H9 (cell line): ENCODE measurements at regions not wholly inside any gene's neighbourhood (a gene's known extent, or its start where the extent isn't known, plus 50 kb on each side); places are given as distances from the start of the nearest gene placed in this dataset.

ENCODE experiments used
- DNase-seq: peaks from one replicate; pipeline ENCODE4 v3.0.0-alpha.2; 2017
- H2AFZ ChIP-seq: one replicate; pipeline ENCODE4 v1.6.1; 2013; ENCODE audit warnings: mild to moderate bottlenecking, low read length, control low read depth, moderate library complexity
- H2AK5ac ChIP-seq: 2 replicates; pipeline ENCODE4 v1.6.1; 2013; ENCODE audit warnings: low read length, control low read depth, mixed read lengths; ENCODE audit not compliant: insufficient read length
- H2BK120ac ChIP-seq: one replicate; pipeline ENCODE4 v1.6.1; 2013; ENCODE audit warnings: low read depth, mild to moderate bottlenecking, low read length, control low read depth, inconsistent platforms; ENCODE audit not compliant: poor library complexity, severe bottlenecking
- H2BK12ac ChIP-seq: 2 replicates; pipeline ENCODE4 v1.6.1; 2013; ENCODE audit warnings: low read length, control low read depth, mixed read lengths, low read depth; ENCODE audit not compliant: insufficient read length
- H2BK15ac ChIP-seq: 2 replicates; pipeline ENCODE4 v1.6.1; 2013; ENCODE audit warnings: low read depth, low read length, control low read depth
- H2BK20ac ChIP-seq: one replicate; pipeline ENCODE4 v1.6.1; 2013; ENCODE audit warnings: low read depth, mild to moderate bottlenecking, low read length, control low read depth, inconsistent platforms; ENCODE audit not compliant: poor library complexity, severe bottlenecking
- H2BK5ac ChIP-seq: 2 replicates; pipeline ENCODE4 v1.6.1; 2013; ENCODE audit warnings: low read length, control low read depth, mixed read lengths; ENCODE audit not compliant: insufficient read length
- H3K14ac ChIP-seq: 2 replicates; pipeline ENCODE4 v1.6.1; 2013; ENCODE audit warnings: low read length, control low read depth; ENCODE audit not compliant: insufficient read depth
- H3K18ac ChIP-seq: 2 replicates; pipeline ENCODE4 v1.6.1; 2013; ENCODE audit warnings: low read depth, mild to moderate bottlenecking, mixed read lengths, low read length, control low read depth; ENCODE audit not compliant: insufficient read length
- H3K23ac ChIP-seq: 2 replicates; pipeline ENCODE4 v1.6.1; 2013; ENCODE audit warnings: low read length, control low read depth, mixed read lengths, low read depth; ENCODE audit not compliant: insufficient read length
- H3K23me2 ChIP-seq: 2 replicates; pipeline ENCODE4 v1.6.1; 2013; ENCODE audit warnings: low read depth, mild to moderate bottlenecking, mixed read lengths, low read length, control low read depth; ENCODE audit not compliant: insufficient read length, poor library complexity, severe bottlenecking
- H3K27ac ChIP-seq: 2 replicates; pipeline ENCODE4 v1.5.1; 2013; ENCODE audit warnings: low read length, control low read depth, mixed read lengths, low read depth; ENCODE audit not compliant: insufficient read length
- H3K27me3 ChIP-seq: 2 replicates; pipeline ENCODE4 v1.6.1; 2013; ENCODE audit warnings: low read length, control low read depth, inconsistent platforms; ENCODE audit not compliant: insufficient read depth
- H3K4ac ChIP-seq: 2 replicates; pipeline ENCODE4 v1.6.1; 2013; ENCODE audit warnings: low read depth, mild to moderate bottlenecking, control low read depth, inconsistent platforms, low read length, moderate library complexity
- H3K4me1 ChIP-seq: 2 replicates; pipeline ENCODE4 v1.6.1; 2013; ENCODE audit warnings: low read length, control low read depth, inconsistent platforms; ENCODE audit not compliant: insufficient read depth
- H3K4me2 ChIP-seq: 2 replicates; pipeline ENCODE4 v1.6.1; 2013; ENCODE audit warnings: low read length, control low read depth, mixed read lengths; ENCODE audit not compliant: insufficient read length, insufficient read depth
- H3K56ac ChIP-seq: 2 replicates; pipeline ENCODE4 v1.6.1; 2013; ENCODE audit warnings: low read depth, mild to moderate bottlenecking, mixed read lengths, low read length, control low read depth; ENCODE audit not compliant: insufficient read length
- H3K79me1 ChIP-seq: 2 replicates; pipeline ENCODE4 v1.6.1; 2013; ENCODE audit warnings: low read depth, mild to moderate bottlenecking, moderate library complexity, low read length, control low read depth, inconsistent platforms; ENCODE audit not compliant: insufficient read depth, poor library complexity, severe bottlenecking
- H3K79me2 ChIP-seq: 2 replicates; pipeline ENCODE4 v1.6.1; 2013; ENCODE audit warnings: low read length, control low read depth, inconsistent platforms; ENCODE audit not compliant: insufficient read depth
- H3K9ac ChIP-seq: 2 replicates; pipeline ENCODE4 v1.6.1; 2013; ENCODE audit warnings: low read length, control low read depth, mixed read lengths; ENCODE audit not compliant: insufficient read length; ENCODE audit errors: extremely low read depth
- H3K9me3 ChIP-seq: one replicate; pipeline ENCODE4 v1.6.1; 2013; ENCODE audit warnings: low read depth, low read length, inconsistent platforms; ENCODE audit not compliant: control insufficient read depth
- H3T11ph ChIP-seq: one replicate; pipeline ENCODE4 v1.6.1; 2013; ENCODE audit warnings: mild to moderate bottlenecking, low read length, control low read depth, inconsistent platforms
- H4K20me1 ChIP-seq: one replicate; pipeline ENCODE4 v1.6.1; 2013; ENCODE audit not compliant: control insufficient read depth, insufficient read length, insufficient read depth
- H4K5ac ChIP-seq: 2 replicates; pipeline ENCODE4 v1.6.1; 2013; ENCODE audit warnings: low read depth, mild to moderate bottlenecking, mixed read lengths, low read length, control low read depth; ENCODE audit not compliant: insufficient read length
- H4K8ac ChIP-seq: replicated peaks from 2 replicates; pipeline ENCODE4 v1.6.1; 2013; ENCODE audit warnings: low read length, control low read depth, mixed read lengths, low read depth; ENCODE audit not compliant: insufficient read length
- H4K91ac ChIP-seq: 2 replicates; pipeline ENCODE4 v1.6.1; 2013; ENCODE audit warnings: low read depth, mild to moderate bottlenecking, moderate library complexity, mixed read lengths, low read length, control low read depth; ENCODE audit not compliant: insufficient read length
- H3K27ac Mint-ChIP-seq, 3 experiments: 2 replicates in 2 of 3; 3 replicates in 1 of 3; pipeline ENCODE4 v1.8.0; 2020 to 2021; ENCODE audit warnings: mixed read lengths in 3 of 3, mild to moderate bottlenecking in 1 of 3, moderate library complexity in 1 of 3
- H3K27me3 Mint-ChIP-seq: 2 replicates; pipeline ENCODE4 v1.8.0; 2021; ENCODE audit warnings: low read depth, mild to moderate bottlenecking, moderate library complexity, mixed read lengths
- H3K36me3 Mint-ChIP-seq, 3 experiments: 2 replicates in 2 of 3; 3 replicates in 1 of 3; pipeline ENCODE4 v1.8.0; 2020 to 2021; ENCODE audit warnings: low read depth in 3 of 3, mixed read lengths in 3 of 3; ENCODE audit not compliant: insufficient read depth in 1 of 3
- H3K4me1 Mint-ChIP-seq, 2 experiments: 2 replicates each; pipeline ENCODE4 v1.8.0; 2020; ENCODE audit warnings: mixed read lengths in 2 of 2
- H3K4me3 Mint-ChIP-seq, 2 experiments: 2 replicates in 1 of 2; 3 replicates in 1 of 2; pipeline ENCODE4 v1.8.0; 2020 to 2021; ENCODE audit warnings: mild to moderate bottlenecking in 2 of 2, mixed read lengths in 2 of 2, moderate library complexity in 1 of 2
- H3K9me3 Mint-ChIP-seq, 2 experiments: 2 replicates in 1 of 2; 3 replicates in 1 of 2; pipeline ENCODE4 v1.8.0; 2020; ENCODE audit warnings: mild to moderate bottlenecking in 2 of 2, mixed read lengths in 2 of 2, moderate library complexity in 1 of 2
- CTCF ChIP-seq: fragments of 200-600 bp; sonication (generic); conservative IDR thresholded peaks from 3 replicates; pipeline ENCODE4 v1.8.0; 2021; ENCODE audit warnings: antibody characterized with exemption, mild to moderate bottlenecking
- WGBS: extraction: QIAGEN DNeasy Blood & Tissue Kit; methylation state at CpG from one replicate; pipeline ENCODE4 v1.1.7; 2013; ENCODE audit warnings: missing lambda C conversion rate, low lambda C conversion rate, mixed read lengths; ENCODE audit not compliant: insufficient read length; ENCODE audit errors: extremely low coverage; 5-methylcytosine and 5-hydroxymethylcytosine counted together

- H3K23ac ChIP-seq = no peak overlapping the region
- no peak overlapping the region for H2BK5ac ChIP-seq
- H3K27ac ChIP-seq = no peak overlapping the region
- no peak for DNase-seq
- H3K4me1 ChIP-seq = peaks cover 11% of the 10 kb centered on the region; the same call in 1 of the 2 replicates
- no peak overlapping the region for H4K91ac ChIP-seq
- no peak overlapping the region for H4K8ac ChIP-seq
- H4K20me1 ChIP-seq = no peaks in the 10 kb centered on the region
- H3K79me2 ChIP-seq = no peaks in the 10 kb centered on the region
- Mint-ChIP-seq H3K4me3 (no peak overlapping the region; a peak in 1 of 5 replicates), H3K9me3 (peaks cover 2% of the 10 kb centered on the region in 2 experiments; a peak in 4 of 5 replicates), H3K27me3 (peaks cover 6% of the 10 kb centered on the region), H3K36me3 (peaks cover 0 to 7% (median 4%) of the 10 kb centered on the region in 3 experiments; a peak in 3 of 7 replicates), H3K27ac (peak overlapping the region in 1 of 3 experiments; percentile 84; a peak in 1 of 7 replicates), H3K4me1 (peaks cover 34 to 36% of the 10 kb centered on the region in 2 experiments)
- H3K14ac ChIP-seq = 0 out of 2 replicates have a peak overlapping the region, but pooled peaks have one; percentile 37
- no peak overlapping the region for H2BK15ac ChIP-seq
- H2BK12ac ChIP-seq = peak overlapping the region; percentile 89
- H2AK5ac ChIP-seq = no peak overlapping the region
- H3K4me2 ChIP-seq = no peak overlapping the region
- no peak overlapping the region for H3K56ac ChIP-seq
- H3K9me3 ChIP-seq = no peaks in the 10 kb centered on the region
- peaks cover 18% of the 10 kb centered on the region for H3K23me2 ChIP-seq
- no peak overlapping the region for H2AFZ ChIP-seq
- TF ChIP-seq CTCF = no peak
- H3K9ac ChIP-seq = no peak overlapping the region
- no peak overlapping the region for H3K18ac ChIP-seq
- H3T11ph ChIP-seq = no peak overlapping the region
- no peak overlapping the region for H3K4ac ChIP-seq
- no CpG with 5 or more reads among the region's 11 CpGs for WGBS
- no peak overlapping the region for H4K5ac ChIP-seq
- no peaks in the 10 kb centered on the region for H3K27me3 ChIP-seq
- no peak overlapping the region for H2BK20ac ChIP-seq
- H3K79me1 ChIP-seq = no peaks in the 10 kb centered on the region
- H2BK120ac ChIP-seq = no peak overlapping the region
Observed at GRCh38 chr21:34203851-34204420, 130.6 kb downstream of the MRPS6 start.
